ENCODE measurements at regions not wholly inside any gene's neighbourhood (a gene's known extent, or its start where the extent isn't known, plus 50 kb on each side); places are given as distances from the start of the nearest gene placed in this dataset.
"Not testable (repeated sequence)": the region's sequence is repeated elsewhere in the genome, so short reads cannot be mapped to it uniquely, and the experiment has no call there.

DNA sequence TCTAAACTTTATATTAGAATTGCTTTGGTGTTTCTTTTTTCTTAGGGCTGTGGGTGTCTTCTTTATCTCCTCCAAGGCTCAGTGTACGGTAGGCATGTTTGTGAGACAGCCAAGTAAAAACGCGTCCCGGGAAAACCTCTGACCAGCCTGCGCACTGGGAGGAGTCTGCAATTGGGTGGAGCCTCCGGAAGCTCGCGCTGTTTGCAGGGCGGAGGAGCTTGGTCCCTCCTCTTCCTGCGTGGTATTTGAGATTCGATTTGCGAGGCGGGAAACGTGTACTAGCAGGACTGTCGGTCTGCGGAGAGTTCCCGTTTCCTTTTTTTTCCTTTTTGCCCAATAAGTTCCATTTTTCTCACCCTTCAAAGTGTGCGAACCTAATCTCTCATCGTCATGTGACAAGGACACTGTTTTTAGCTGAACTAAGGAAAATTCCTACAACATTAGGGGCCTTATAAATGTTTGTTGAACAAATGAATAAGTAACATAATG, 182.1 kb upstream of the OTX2 start:
- no peak for ATAC-seq

DNA sequence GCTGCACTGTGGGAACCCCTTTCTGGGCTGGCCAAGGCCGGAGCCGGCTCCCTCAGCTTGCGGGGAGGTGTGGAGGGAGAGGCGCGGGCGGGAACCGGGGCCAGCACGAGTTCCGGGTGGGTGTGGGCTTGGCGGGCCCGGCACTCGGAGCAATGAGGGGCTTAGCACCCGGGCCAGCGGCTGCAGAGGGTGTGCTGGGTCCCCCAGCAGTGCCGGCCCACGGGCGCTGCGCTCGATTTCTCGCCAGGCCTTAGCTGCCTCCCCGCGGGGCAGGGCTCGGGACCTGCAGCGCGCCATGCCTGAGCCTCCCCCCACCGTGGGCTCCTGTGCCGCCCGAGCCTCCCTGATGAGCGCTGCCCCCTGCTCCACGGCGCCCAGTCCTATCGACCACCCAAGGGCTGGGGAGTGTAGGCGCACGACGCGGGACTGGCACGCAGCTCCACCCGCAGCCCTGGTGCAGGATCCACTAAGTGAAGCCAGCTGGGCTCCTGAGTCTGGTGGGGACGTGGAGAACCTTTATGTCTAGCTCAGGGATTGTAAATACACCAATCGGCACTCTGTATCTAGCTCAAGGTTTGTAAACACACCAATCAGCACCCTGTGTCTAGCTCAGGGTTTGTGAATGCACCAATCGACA, 180.8 kb upstream of the OTX2 start:
- ATAC-seq: not testable (repeated sequence)

DNA sequence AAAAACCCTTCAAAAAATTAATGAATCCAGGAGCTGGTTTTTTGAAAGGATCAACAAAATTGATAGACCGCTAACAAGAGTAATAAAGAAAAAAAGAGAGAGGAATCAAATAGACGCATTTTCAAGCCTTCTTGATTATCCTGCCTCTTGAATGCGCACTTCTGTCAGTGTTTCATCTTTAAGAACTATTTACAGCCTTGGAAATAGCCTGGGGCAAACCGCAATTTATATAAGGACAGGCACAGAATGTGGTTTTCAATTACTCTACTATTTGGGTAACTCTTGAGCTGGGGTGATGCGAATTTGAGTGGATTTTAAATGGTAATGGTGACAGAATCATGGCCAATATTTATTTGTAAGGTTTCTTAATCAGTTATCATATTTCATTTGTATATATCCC, 179.1 kb upstream of the OTX2 start:
- ATAC-seq: no peak

DNA sequence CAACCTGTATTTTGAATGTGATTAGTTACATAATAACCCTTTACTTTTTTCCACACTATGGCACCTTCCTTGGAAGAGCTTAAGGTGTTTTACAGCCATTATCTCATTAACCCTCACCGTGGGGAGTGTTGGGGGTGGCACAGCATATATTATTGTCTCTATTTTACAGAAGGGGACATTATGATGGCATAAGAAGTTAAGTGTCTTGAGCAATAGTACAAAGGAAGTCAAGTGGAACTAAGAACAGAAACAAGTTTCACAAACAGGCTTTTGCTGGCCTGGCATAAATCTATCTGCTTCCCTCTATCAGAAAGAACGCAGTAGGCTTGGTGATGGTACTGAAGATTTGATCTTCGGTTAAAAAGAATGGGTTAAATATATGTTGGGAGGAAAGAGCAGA, 169.7 kb upstream of the OTX2 start:
- no peak for ATAC-seq

DNA sequence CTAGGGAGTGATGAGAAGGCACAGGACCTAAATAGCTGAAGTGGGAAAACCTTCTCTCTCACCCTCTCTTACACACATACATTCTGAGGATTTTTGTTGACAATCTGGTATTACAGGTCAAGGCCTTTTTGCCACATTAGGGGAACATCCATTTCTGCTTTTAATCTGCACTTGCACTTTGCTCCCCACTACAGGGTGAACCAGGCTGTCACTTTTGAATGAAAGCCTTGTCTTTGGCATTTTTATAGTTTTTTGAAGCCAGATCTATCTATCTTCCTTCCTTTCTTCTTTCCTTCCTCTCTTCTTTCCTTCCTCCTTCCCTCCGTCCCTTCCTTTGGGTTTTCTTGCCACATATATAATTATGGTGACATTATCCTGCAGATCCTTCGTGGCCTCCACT, 165.9 kb upstream of the OTX2 start:
- no peak for ATAC-seq

DNA sequence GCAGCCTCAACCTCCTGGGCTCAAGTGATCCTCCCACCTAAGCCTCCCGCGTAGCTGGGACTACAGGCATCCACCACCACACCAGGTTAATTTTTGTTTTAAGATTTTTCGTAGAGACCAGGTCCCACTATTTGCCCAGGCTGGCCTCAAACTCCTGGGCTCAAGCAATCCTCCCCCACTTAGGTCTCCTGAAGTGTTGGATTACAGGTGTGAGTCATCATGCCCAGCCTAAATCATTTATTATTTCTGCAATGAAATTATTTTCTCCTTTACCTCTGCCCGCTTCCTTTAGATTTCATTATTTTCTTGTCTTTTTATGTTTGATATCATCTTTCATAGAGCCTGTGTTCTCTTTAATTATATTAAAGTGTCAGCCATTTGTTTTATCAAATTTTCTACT, 165.2 kb upstream of the OTX2 start:
- no peak for ATAC-seq

DNA sequence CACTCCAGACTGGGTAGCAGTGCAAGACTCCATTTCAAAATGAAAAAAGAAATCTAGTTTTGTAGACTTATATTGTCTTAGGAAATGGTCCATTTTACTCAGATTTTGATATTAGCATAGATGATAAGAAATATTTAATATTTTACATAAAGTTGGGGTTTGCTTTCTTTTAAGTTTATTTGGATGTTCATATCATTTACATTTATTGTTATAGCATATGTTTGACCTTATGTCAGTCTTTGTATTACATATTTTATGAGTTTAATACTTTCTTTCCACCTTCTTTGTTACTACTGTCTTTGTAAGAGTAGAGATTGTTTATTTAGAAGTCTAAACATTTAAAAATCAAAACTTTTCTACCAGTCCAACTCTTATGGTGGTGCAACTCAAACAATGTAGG, 162.7 kb upstream of the OTX2 start:
- ATAC-seq: no peak

DNA sequence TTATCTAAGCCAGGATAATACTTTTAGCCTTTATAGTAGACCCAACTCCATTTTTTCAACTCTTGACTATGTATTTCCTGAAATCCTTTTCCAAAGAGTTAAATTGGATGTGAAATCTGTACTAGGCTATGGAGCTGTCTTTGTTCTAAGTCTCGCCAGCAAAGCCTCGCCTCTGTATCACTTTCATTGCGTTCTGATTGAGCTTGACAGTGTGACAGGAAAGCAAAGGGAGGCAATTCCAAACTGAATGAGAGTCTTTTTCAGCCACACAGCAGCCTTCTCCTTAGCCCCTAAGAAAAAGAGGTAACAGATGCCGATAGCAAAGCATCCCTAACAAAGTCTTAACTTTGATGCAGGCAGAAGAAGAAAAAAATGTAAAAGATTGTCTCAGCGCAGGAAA, 154.6 kb upstream of the OTX2 start:
- ATAC-seq: no peak

DNA sequence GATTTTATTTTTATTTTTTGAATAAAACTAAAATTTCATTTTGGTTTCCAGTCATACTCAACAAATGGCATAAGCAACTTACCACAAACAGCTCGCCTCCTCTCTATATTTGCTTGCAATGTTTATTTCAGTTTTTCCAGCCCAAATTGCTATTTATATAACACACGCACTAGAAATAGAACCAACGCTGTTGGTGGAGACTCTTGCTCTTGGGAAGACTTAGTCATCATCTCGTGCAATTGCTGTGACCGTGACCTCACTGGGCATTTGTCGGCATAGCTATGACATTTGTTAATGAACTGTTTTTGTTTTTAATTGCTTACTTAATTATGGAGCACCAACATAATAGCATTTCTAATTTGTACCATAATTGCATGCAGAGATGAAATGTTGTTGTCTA, 153.1 kb upstream of the OTX2 start:
- ATAC-seq: no peak

DNA sequence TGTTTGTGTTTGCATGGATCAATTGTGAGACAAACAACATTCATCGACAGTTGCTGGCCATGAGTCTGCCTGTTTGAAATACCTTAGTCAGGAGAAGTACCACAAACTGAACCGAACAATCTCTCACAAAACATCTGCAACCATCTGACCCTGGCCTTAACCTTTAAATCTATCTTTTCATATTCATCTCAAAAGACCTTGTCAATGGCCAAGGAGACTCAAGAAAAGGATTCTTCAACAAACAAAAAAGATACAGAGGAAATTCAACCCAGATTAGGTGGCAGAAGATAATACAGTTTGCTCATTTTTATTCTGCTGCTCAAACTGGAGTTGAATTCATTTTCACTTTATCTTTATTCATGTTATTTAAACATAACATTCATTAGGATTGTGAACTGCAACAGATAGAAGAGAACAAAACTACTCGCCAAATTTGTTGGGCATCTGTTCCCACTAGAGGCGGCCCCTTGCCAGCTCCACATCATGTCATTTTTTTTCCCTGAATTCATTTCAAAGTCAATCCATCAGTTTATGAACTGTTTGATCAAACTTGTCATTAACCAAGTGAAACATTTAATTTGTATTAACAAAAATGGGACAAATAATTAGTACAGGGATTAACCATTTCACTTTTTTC, 152.3 kb upstream of the OTX2 start:
- ATAC-seq: no peak

DNA sequence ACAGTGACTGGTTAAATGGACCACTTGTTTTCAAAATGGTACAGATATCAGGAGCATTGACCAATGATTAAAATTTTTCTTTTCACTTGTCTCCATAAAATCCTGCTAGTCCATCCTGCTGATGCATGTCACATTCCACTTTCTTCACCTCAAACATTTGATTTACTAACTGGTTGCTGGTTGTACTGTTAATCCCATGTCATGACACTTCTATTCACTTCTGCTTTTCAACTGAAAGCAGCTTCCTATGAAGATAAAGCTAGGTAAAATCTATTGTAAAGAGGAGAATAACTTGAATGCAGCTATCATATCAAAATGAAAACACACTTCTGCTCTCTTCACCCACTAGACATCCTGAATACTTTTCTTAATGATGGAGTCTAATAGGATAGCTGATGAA, 149.6 kb upstream of the OTX2 start:
- ATAC-seq: no peak

DNA sequence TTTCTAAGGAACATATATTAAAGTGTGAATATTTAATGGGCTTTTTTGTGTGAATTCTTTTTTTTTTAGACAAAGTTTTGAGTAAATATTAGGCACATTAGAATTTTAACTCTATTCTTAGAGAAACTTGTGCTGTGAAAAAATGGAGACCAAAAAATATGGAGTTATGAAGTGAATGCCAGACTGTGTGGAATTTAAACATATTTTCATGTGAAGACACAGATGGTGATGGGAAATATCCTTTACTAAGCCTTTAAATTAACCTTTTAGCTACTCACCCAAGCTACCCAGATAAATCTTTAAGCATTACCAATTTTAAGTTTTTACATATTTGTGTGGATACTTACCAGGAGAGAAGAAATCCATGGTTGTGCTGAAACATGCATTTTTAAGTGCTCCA, 148.8 kb upstream of the OTX2 start:
- ATAC-seq: no peak

DNA sequence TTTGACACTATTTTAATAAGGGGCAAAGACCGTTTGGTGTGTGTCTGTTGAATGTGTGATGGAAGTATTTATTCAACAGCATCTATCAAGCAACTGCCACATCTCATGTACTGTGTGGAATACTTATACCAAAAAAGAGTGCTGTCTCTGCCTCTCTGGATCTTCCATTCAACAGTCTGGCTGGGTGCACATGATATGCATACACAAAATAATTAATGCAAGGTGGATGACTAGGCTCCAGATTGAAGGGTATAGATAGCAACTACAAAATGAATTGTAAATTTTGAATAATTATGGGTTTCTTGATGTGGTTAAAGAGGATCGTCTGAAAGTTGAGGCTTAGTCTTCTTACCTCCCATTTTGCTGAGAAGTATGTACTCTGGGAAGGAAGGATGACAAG, 145.9 kb upstream of the OTX2 start:
- no peak for ATAC-seq

DNA sequence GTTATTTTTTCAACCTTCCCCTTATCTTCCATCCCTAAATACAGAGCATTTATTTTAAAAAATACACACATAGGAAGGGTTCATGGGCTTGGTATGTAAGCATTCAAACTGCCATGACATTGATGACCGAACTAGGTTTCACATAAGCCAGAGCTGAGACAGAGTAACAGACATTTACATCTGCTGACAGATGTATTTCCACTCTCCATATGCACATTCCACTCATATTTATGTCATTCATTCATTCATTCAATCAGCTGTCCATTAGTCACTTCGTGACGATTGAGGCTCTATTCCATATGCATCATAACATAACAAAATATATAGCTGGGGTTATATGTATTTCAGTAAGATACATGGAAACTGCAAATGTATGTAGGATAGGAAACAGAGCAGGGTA, 145.5 kb upstream of the OTX2 start:
- no peak for ATAC-seq

DNA sequence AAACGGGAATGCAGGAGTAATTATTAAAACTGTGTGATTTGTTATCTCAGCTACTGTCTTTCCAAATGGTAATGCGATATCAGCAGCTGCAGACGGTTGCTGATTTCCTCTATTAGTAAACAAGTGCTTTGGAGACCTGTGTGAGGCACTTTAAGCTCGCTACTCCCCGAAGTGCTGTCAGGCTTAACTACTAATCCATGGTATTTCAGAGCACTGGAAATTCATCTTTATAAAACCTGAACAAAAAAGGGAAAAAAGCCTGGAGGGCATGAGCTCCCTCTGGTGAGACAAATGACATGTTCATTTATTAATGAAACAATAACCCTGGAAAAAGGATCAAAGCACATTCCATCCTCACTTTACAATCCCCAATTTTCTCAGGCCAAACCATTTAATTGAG, 143.6 kb upstream of the OTX2 start:
- ATAC-seq: no peak

DNA sequence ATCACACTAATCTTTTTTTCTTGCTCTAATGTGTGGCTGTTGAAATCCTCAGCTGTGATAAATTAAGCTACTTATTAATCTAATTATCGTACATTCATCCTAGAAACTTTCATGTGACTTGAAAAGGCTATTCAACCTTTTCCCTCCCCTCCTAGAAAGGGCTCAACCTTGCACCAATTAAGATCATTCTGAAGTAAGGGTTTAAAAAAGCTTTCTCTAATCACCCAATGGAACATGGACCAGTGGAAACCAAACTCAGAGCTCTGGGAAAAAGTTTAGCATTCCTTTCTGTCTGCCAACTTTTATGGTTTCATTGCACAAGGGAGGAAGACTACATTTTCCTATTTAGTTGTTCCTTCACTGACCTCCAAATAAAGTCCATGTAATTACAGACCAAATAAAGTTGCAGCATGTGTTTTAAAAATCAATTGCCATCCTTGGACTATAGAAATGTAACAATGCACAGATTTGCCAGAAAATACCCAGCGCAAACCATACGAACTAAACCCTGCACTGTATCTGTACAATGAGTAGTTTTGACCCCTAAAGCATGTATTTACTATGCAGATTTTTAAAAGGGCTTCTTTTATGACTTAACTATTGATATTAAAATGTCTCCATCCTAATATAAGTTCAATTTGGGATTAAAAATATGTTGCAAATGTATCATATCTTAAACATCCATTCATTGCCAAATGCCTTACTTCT, 142.6 kb upstream of the OTX2 start:
- ATAC-seq: no peak

DNA sequence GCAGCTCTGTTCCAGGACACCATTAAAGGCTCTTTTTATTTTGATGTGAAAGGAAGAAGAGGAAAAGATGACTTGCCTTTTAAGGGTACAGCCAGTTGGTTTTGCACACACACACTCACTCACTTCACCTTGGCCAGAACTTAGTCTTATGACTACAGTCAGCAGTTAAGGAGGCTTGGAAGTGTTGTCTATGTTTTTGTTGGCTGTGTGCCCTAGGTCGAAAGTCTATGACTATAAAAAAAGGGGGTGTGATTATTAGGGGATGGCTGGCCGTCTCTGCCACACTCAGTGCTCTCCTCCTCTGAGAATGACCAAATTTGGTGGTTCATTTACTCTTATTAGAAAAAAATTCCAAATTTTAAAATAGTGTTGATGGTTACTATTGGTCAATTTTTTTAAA, 139.5 kb upstream of the OTX2 start:
- ATAC-seq: no peak

DNA sequence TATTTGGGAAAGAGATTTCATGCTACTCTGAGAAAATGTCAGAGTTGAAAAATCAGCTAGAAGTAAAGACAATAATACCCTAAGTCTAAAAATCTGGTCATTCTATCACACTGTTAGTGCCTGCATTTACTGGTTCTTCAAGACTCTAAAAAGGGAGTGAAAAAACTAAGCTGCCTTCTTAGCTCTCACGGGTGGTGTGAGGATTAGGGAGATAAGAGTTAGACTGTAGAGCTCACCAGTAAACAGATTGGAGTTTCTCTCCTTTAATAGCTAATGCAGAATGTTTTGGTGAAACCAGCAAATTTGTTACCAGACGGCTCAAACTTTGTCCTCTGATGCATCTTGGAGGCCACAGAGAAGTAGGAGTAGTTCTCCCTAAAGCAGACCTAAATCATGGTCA, 135.0 kb upstream of the OTX2 start:
- no peak for ATAC-seq

DNA sequence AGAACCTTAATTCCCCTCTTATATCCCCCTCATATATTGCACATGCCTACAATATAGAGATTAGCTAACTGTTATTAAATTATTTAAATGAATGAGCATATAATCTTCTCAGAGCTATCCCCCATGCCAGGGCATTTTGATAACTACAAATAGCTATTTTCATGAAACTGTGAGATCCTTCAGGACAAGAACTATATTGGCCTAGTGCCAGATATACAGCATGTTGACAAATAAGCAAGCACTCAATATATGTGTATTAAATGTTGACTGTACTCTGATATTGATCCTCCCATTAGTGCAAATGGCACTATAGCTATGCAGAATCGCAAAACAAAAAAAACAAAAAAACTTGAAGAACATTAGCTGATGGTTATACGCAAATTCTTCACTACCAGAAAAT, 134.1 kb upstream of the OTX2 start:
- no peak for ATAC-seq

DNA sequence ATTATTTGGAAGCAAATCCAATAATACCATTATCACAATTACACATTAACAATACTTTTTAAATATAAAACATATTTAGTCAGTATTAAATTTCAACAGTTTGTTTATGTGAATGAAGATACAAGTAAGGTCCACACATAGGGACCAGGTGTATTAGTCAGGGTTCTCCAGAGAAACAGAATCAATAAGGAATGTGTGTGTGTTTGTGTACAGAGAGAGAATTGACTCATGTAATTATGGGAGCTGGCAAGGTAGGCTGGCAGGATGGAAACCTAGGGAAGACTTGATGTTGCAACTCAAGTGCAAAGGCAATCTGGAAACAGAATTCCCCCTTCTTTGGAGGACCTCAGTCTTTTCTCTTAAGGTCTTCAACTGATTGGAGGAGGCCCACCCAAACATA, 123.2 kb upstream of the OTX2 start:
- no peak for ATAC-seq

DNA sequence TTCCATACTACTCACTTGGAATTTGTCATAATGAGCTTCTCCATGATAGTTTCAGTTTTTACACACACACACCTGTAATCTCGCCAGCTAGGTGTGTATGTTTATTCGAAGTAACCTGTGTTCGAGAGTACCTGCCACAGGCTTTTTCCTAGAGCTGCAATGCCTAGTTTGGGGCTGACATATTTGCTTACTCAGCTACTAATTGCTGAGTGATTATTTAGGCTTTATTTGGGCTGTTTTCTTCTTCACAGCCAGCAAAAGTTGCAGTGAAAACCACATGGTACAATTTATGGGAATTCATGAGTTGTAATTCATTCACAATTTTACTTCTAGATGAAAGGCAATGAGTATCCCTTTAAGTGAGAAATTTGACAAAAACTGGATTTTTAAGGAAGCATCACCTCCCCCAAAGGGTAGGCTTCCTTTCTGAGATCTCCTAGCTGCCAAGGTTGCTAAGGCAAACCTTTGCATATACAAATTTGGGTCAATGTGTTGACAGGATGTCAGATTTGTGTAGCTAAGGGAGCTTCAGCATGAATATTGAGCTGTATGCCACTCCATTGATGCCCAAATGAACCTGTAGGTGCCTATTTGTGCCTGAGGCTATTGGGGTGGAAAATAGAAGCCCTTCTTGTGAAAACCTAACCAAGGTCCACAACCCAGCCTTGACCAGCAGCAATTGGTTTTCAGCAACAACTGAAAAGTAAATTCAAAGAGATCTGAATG, 108.7 kb upstream of the OTX2 start:
- no peak for ATAC-seq

DNA sequence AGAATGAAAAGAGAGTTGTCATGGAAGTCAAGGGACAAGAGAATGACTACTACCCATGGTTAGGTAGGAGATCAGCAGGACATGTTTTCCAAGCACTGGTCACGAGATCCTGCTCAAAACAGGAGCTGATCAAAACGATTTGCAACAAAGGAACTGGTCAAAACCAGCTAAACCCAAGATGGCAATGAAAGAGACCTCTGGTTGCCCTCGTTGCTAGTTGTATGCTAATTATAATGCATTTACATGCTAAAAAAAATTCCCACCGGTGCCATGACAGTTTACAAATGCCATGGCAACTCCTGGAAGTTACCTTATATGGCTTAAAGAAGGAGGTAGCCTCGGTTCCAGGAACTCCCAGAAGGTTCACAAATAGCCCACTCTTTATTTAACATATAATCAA, 95.0 kb upstream of the OTX2 start:
- no peak for ATAC-seq

DNA sequence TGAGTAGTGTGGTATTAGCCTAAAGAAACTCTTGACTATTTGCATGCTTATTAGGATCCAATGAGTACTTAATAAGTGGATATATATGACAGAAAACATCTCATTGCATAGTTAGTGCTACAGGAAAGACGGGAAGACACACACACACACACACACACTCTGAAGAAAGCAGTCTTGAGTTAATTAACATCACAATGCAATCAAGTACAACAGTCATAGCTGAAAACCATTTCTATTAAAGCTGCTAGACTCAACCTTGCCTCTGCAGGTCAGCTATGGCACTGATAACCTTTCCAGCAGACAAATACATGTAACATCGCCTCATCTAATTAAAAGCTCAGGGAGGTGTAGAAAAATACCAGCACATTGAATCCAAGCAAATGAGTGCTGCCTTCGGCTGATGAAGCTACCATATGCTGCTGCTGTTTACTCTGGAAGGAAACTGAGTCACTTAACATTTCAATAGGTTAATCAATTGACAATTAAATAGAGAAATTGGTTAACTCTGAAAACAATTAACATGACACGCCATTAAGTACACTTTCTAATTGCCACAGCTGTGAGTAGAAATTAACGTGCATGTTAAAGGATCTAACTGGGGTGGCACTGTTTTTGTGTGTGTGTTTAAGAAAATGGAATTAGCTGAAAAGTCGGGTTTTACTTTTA, 93.2 kb upstream of the OTX2 start:
- no peak for ATAC-seq

All from esophagus mucosa (tissue), 1 donor.